SJSA1 (cell line): ENCODE measurements at regions not wholly inside any gene's neighbourhood (a gene's known extent, or its start where the extent isn't known, plus 50 kb on each side); places are given as distances from the start of the nearest gene placed in this dataset.
"Not testable (repeated sequence)": the region's sequence is repeated elsewhere in the genome, so short reads cannot be mapped to it uniquely, and the experiment has no call there.

Source experiments
- DNase-seq, 2 experiments: peaks; one replicate each; pipeline ENCODE4 v3.0.0-alpha.2; 2015 to 2020; ENCODE audit warnings: low spot score in 2 of 2, low read depth in 1 of 2
- H3K27ac ChIP-seq: fragments of 250-450 bp; sonication (Bioruptor Pico); 2 replicates; pipeline ENCODE4 v1.5.1; 2020; ENCODE audit warnings: mild to moderate bottlenecking, moderate library complexity
- H3K27me3 ChIP-seq: fragments of 250-450 bp; sonication (Bioruptor Pico); replicated peaks from 2 replicates; pipeline ENCODE4 v1.5.1; 2020; ENCODE audit warnings: mild to moderate bottlenecking, moderate library complexity
- H3K36me3 ChIP-seq: fragments of 250-450 bp; sonication (Bioruptor Pico); 2 replicates; pipeline ENCODE4 v1.5.1; 2020; ENCODE audit warnings: mild to moderate bottlenecking
- H3K4me1 ChIP-seq: fragments of 250-450 bp; sonication (Bioruptor Pico); replicated peaks from 2 replicates; pipeline ENCODE4 v1.6.1; 2021; ENCODE audit warnings: mild to moderate bottlenecking
- H3K4me3 ChIP-seq: fragments of 250-450 bp; sonication (Bioruptor Pico); 2 replicates; pipeline ENCODE4 v1.5.1; 2020; ENCODE audit warnings: mild to moderate bottlenecking
- H3K9me3 ChIP-seq: fragments of 250-450 bp; sonication (Bioruptor Pico); replicated peaks from 2 replicates; pipeline ENCODE4 v1.5.1; 2020; ENCODE audit warnings: mild to moderate bottlenecking

- not testable (repeated sequence) for H3K4me3 ChIP-seq, H3K4me1 ChIP-seq, DNase-seq, H3K27ac ChIP-seq, H3K9me3 ChIP-seq, H3K36me3 ChIP-seq, H3K27me3 ChIP-seq
These were observed 119.1 kb upstream of the HSF2 start for GRCh38 chr6:122280105-122281021.

DNA sequence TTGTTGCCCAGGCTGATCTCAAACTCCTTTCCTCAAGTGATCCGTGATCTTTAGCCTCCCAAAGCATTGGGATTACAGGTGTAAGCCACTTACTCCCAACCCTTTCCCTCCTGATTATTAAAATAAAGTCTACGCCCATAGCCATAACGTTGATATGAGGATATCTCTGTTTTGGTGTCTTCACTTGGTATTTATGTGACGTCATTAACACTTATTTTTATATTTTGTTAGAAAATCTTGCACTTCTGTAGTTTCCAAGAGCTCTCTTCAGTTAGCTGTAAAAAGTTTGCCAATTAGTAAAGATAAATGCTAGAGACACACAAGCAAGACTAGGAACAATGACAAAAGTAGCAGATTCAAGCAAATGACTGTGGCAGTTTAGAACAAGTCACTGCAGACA is 115.6 kb upstream of the HSF2 start:
- Histone ChIP-seq H3K36me3 (no peaks in the 10 kb centered on the region), H3K9me3 (no peaks in the 10 kb centered on the region)
- no peak for DNase-seq

DNA sequence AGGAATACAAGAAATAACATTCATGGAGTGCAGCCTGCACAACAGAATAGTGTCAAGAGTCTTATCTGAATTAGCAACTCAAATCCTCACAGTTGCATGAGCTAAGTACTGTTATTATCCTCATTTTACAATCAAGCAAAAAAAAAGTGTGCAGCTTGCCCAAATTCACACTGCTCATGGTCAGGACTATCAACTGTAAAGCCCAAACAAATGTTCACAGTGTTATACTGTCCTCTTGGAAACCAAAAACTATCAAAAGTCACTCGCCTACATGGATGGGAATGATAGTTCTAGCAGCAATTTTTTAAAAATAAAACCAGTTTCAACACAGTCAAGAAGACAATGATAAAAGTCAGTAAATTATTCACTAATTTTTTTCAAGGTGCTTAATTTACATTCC is 114.6 kb upstream of the HSF2 start:
- no peak for DNase-seq
- Histone ChIP-seq H3K4me3 (no peak overlapping the region), H3K36me3 (no peaks in the 10 kb centered on the region), H3K27ac (no peak overlapping the region), H3K4me1 (no peaks in the 10 kb centered on the region), H3K9me3 (no peaks in the 10 kb centered on the region), H3K27me3 (no peaks in the 10 kb centered on the region)

More for the DNA sequence above, 115.6 kb upstream of the HSF2 start:
- Histone ChIP-seq H3K4me1 (no peaks in the 10 kb centered on the region), H3K27ac (no peak overlapping the region), H3K4me3 (no peak overlapping the region), H3K27me3 (no peaks in the 10 kb centered on the region)

- H3K27me3 ChIP-seq: no peaks in the 10 kb centered on the region
- H3K9me3 ChIP-seq: no peaks in the 10 kb centered on the region
- no peaks in the 10 kb centered on the region for H3K36me3 ChIP-seq
- DNase-seq: no peak
- no peak overlapping the region for H3K27ac ChIP-seq
- H3K4me3 ChIP-seq: no peak overlapping the region
- H3K4me1 ChIP-seq: no peaks in the 10 kb centered on the region
These were observed 114.0 kb upstream of the HSF2 start for GRCh38 chr6:122285292-122285913.

DNA sequence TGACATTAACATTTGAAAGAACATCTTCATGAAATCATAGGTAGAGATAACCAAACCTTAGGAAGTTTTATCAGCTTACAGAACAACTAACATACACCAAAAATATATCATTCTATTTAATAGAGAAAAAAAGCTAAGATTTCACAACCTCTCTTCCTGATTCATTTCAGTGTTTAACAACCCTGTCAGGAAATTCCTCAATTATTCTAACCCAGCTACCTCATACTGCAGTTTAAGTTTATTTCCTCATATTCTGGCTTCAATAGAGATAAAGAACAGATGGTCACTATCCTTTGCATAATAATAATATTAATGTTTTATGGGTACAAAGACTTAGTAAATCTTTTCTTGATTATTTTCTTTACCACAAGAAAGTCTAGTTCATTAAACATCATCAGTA is 112.9 kb upstream of the HSF2 start:
- H3K4me1 ChIP-seq: no peaks in the 10 kb centered on the region
- H3K36me3 ChIP-seq: no peaks in the 10 kb centered on the region
- H3K27me3 ChIP-seq: no peaks in the 10 kb centered on the region
- H3K9me3 ChIP-seq: no peaks in the 10 kb centered on the region
- no peak overlapping the region for H3K4me3 ChIP-seq
- no peak overlapping the region for H3K27ac ChIP-seq
- DNase-seq: no peak

- no peak for DNase-seq
- Histone ChIP-seq H3K27me3 (0 out of 2 replicates have a peak, but pooled peaks cover 3% of the 10 kb centered on the region), H3K36me3 (no peaks in the 10 kb centered on the region), H3K4me1 (no peaks in the 10 kb centered on the region), H3K4me3 (no peak overlapping the region), H3K9me3 (no peaks in the 10 kb centered on the region), H3K27ac (no peak overlapping the region)
These were observed 109.5 kb upstream of the HSF2 start for GRCh38 chr6:122289762-122290539.

DNA sequence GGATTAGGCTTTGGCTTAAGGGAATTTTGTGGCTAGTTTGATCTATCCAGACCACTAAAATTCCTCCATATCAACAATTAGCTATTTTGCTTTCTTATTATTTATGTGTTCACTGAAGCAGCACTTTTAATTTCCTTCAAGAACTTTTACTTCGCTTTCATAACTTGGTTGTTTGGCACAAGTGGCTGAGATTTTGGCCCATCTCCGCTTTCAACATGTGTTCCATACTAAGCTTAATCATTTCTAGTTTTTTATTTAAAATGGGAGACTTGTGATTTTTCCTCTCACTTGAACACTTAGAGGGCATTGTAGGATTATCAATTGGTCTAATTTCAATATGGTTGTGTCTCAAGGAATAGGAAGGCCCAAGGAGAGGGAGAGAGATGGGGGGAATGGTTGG is 102.4 kb upstream of the HSF2 start:
- no peaks in the 10 kb centered on the region for H3K9me3 ChIP-seq
- no peaks in the 10 kb centered on the region for H3K36me3 ChIP-seq
- no peak overlapping the region for H3K4me3 ChIP-seq
- H3K4me1 ChIP-seq: no peaks in the 10 kb centered on the region
- H3K27me3 ChIP-seq: 0 out of 2 replicates have a peak, but pooled peaks cover 3% of the 10 kb centered on the region
- H3K27ac ChIP-seq: no peak overlapping the region
- DNase-seq: no peak

DNA sequence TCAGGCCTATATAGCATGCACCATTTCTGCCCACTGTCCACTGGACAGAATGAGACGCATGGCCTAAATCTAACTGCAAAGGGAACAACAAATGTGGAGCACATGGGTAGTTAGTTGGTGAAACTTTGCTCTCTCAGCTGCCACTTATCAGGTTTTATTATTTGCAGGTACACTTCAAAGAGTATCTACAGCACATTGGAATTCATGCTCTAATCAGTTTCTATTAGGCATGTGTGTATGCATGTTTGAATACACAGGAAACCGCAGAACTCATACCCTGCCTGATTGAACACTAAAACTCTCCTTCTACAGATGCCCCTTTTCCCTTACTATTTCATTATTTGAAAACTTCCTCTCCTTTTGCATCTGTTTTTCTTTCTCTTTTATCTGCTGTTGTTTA is 97.4 kb upstream of the HSF2 start:
- Histone ChIP-seq H3K27ac (no peak overlapping the region), H3K4me3 (no peak overlapping the region)

GRCh38 chr6:122307577-122307976 is 91.9 kb upstream of the HSF2 start:
- Histone ChIP-seq H3K4me3 (no peak overlapping the region), H3K27ac (no peak overlapping the region), H3K36me3 (no peaks in the 10 kb centered on the region), H3K4me1 (no peaks in the 10 kb centered on the region), H3K27me3 (no peaks in the 10 kb centered on the region), H3K9me3 (no peaks in the 10 kb centered on the region)
- DNase-seq: no peak

More for the DNA sequence above, 97.4 kb upstream of the HSF2 start:
- Histone ChIP-seq H3K36me3 (no peaks in the 10 kb centered on the region), H3K27me3 (no peaks in the 10 kb centered on the region), H3K9me3 (no peaks in the 10 kb centered on the region), H3K4me1 (no peaks in the 10 kb centered on the region)
- no peak for DNase-seq

GRCh38 chr6:122308074-122308473 is 91.4 kb upstream of the HSF2 start:
- Histone ChIP-seq H3K9me3 (no peaks in the 10 kb centered on the region), H3K36me3 (no peaks in the 10 kb centered on the region), H3K27ac (no peak overlapping the region), H3K27me3 (no peaks in the 10 kb centered on the region), H3K4me3 (no peak overlapping the region), H3K4me1 (no peaks in the 10 kb centered on the region)
- DNase-seq: no peak

DNA sequence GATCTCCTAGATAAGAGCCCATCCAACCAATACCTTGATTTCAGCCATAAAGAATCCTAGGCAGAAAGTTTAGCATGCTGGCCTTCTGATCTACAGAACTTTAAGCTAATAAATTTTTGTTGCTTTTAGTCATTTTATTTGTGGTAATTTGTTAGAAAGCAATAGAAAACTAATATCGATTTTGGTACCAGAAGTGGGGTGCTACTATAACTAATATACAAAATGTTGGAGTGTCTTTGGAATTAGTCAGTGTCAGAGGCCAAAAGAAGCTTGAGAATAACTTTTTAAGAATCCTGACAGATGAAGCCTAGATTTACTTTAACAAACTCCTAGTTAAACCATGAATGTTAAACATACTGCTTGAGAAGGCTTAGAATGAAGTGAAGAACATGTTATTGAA is 83.6 kb upstream of the HSF2 start:
- Histone ChIP-seq H3K27me3 (no peaks in the 10 kb centered on the region), H3K4me1 (no peaks in the 10 kb centered on the region), H3K9me3 (no peaks in the 10 kb centered on the region), H3K36me3 (no peaks in the 10 kb centered on the region), H3K4me3 (no peak overlapping the region), H3K27ac (no peak overlapping the region)
- no peak for DNase-seq

DNA sequence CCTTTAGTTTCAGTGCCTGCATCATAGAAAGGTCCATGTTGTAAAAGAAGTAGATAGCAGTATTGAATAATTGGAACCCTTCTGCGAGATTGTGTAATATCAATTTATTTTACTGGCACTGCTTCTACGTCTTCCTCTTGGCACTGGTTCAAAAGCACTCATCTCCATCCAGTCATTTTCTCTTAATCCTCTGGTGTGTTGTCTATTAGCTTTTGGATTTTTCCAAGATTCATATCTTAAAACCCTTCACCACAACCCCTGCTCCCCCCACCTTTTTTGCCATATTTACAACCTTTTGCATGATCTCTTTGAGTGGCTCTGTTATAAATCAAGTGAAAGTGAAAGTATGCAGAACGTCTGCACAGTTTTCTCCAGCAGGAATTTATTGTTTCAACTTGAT is 76.6 kb upstream of the HSF2 start:
- peak overlapping the region; percentile 29 for H3K4me3 ChIP-seq
- H3K36me3 ChIP-seq: no peaks in the 10 kb centered on the region
- H3K9me3 ChIP-seq: no peaks in the 10 kb centered on the region
- H3K27me3 ChIP-seq: no peaks in the 10 kb centered on the region
- H3K4me1 ChIP-seq: 0 out of 2 replicates have a peak, but pooled peaks cover 3% of the 10 kb centered on the region
- DNase-seq: no peak
- no peak overlapping the region for H3K27ac ChIP-seq

GRCh38 chr6:122323361-122323760 is 76.1 kb upstream of the HSF2 start:
- H3K36me3 ChIP-seq: no peaks in the 10 kb centered on the region
- no peak overlapping the region for H3K27ac ChIP-seq
- H3K4me3 ChIP-seq: peak overlapping the region; percentile 29
- H3K27me3 ChIP-seq: no peaks in the 10 kb centered on the region
- 0 out of 2 replicates have a peak, but pooled peaks cover 3% of the 10 kb centered on the region for H3K4me1 ChIP-seq
- no peaks in the 10 kb centered on the region for H3K9me3 ChIP-seq
- peak in 1 of 2 experiments; percentile 5 for DNase-seq

DNA sequence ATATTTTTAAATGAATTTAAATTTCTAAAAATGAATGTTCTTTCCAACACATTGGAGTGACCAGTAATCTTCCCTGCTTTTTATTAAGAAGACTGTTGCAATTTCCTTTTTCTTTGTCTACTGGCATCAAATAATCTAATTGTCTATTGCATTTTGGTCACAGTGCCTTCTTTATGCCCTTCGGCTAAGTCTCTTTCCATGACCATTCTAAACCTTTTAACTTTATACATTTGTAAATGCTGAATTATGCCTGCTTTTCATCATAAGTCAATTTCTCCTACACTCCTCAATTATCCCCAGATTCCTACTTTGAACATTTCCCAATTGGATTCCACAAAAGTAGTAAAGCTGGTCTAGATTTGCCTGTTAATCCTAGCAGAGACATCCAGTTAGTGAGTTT is 69.1 kb upstream of the HSF2 start:
- no peaks in the 10 kb centered on the region for H3K27me3 ChIP-seq
- H3K36me3 ChIP-seq: no peaks in the 10 kb centered on the region
- no peaks in the 10 kb centered on the region for H3K4me1 ChIP-seq
- no peaks in the 10 kb centered on the region for H3K9me3 ChIP-seq
- no peak overlapping the region for H3K27ac ChIP-seq
- no peak for DNase-seq
- no peak overlapping the region for H3K4me3 ChIP-seq
